SK-N-SH (cell line): ENCODE measurements at regions not wholly inside any gene's neighbourhood (a gene's known extent, or its start where the extent isn't known, plus 50 kb on each side); places are given as distances from the start of the nearest gene placed in this dataset.

Source experiments
- CTCF ChIA-PET: fragments of 300-600, 350-600 bp; formaldehyde crosslinking; extraction: SDS; loops from one replicate; lab custom pipeline; 2021; lab: Yijun Ruan, JAX
- POLR2A ChIA-PET: fragments of 350-600 bp; sonication (Branson Sonifier 250); formaldehyde crosslinking; extraction: SDS; loops from one replicate; lab custom pipeline; 2020; ENCODE audit warnings: antibody characterized with exemption, inconsistent platforms; lab: Yijun Ruan, JAX
- DNase-seq: peaks from one replicate; pipeline ENCODE4 v3.0.0; 2012
- H2AFZ ChIP-seq: fragments of 200-600 bp; sonication (generic); 2 replicates; pipeline ENCODE4 v1.8.1; 2016; ENCODE audit warnings: antibody characterized with exemption, mild to moderate bottlenecking, low read depth
- H3F3A ChIP-seq: fragments of 200-600 bp; sonication (generic); replicated peaks from 2 replicates; pipeline ENCODE3; 2016; ENCODE audit warnings: antibody characterized with exemption, mild to moderate bottlenecking; ENCODE audit not compliant: insufficient read depth
- H3K27ac ChIP-seq, 2 experiments: fragments of 200-500 bp in 1 of 2; fragments of 200-600 bp in 1 of 2; sonication (Bioruptor generic) in 1 of 2; sonication (generic), shearing (Covaris generic) in 1 of 2; 2 replicates each; pipeline versions ENCODE4 v1.5.1 to v1.6.1; 2014 to 2016; ENCODE audit warnings: low read depth in 2 of 2, inconsistent platforms in 1 of 2, low read length in 1 of 2, mild to moderate bottlenecking in 1 of 2, mixed read lengths in 1 of 2
- H3K27me3 ChIP-seq: fragments of 200-600 bp; sonication (generic), shearing (Covaris generic); 2 replicates; pipeline ENCODE4 v1.6.1; 2016; ENCODE audit warnings: mixed run types; ENCODE audit not compliant: insufficient read depth
- H3K36me3 ChIP-seq, 2 experiments: fragments of 200-500 bp in 1 of 2; fragments of 200-600 bp in 1 of 2; sonication (Bioruptor generic) in 1 of 2; sonication (generic) in 1 of 2; replicated peaks in 1 of 2; 2 replicates each; pipeline versions ENCODE3 to v1.5.1; 2014 to 2016; ENCODE audit warnings: low read length in 1 of 2, mild to moderate bottlenecking in 1 of 2; ENCODE audit not compliant: insufficient read depth in 2 of 2, control insufficient read depth in 1 of 2
- H3K4me1 ChIP-seq, 2 experiments: fragments of 200-500 bp in 1 of 2; fragments of 200-600 bp in 1 of 2; sonication (Bioruptor generic) in 1 of 2; sonication (generic), shearing (Covaris generic) in 1 of 2; 2 replicates each; pipeline versions ENCODE4 v1.5.1 to v1.6.1; 2014 to 2016; ENCODE audit warnings: low read depth in 1 of 2, low read length in 1 of 2, mixed run types in 1 of 2; ENCODE audit not compliant: insufficient read depth in 2 of 2, control insufficient read depth in 1 of 2
- H3K4me2 ChIP-seq: fragments of 200-600 bp; sonication (generic), shearing (Covaris generic); 2 replicates; pipeline ENCODE4 v1.6.1; 2017; ENCODE audit warnings: mixed run types
- H3K4me3 ChIP-seq, 2 experiments: fragments of 200-500 bp in 1 of 2; fragments of 200-600 bp in 1 of 2; sonication (Bioruptor generic) in 1 of 2; sonication (generic), shearing (Covaris generic) in 1 of 2; 2 replicates each; pipeline versions ENCODE4 v1.5.1 to v1.8.1; 2014 to 2016; ENCODE audit warnings: low read depth in 2 of 2, inconsistent platforms in 1 of 2, low read length in 1 of 2, mild to moderate bottlenecking in 1 of 2, mixed read lengths in 1 of 2, moderate library complexity in 1 of 2
- H3K79me2 ChIP-seq: fragments of 200-600 bp; sonication (generic); 2 replicates; pipeline ENCODE4 v1.8.1; 2017; ENCODE audit warnings: mild to moderate bottlenecking; ENCODE audit not compliant: insufficient read depth
- H3K9ac ChIP-seq: fragments of 200-600 bp; sonication (generic); 2 replicates; pipeline ENCODE4 v1.6.1; 2017; ENCODE audit warnings: mixed run types
- H3K9me2 ChIP-seq: fragments of 200-600 bp; sonication (generic); 2 replicates; pipeline ENCODE4 v1.6.1; 2017; ENCODE audit warnings: mixed run types
- H3K9me3 ChIP-seq: fragments of 200-600 bp; sonication (generic); 2 replicates; pipeline ENCODE4 v1.6.1; 2017; ENCODE audit warnings: mixed run types, mild to moderate bottlenecking, moderate library complexity
- H4K20me1 ChIP-seq: fragments of 200-600 bp; sonication (generic); 2 replicates; pipeline ENCODE4 v1.6.1; 2017; ENCODE audit warnings: mild to moderate bottlenecking, mixed run types; ENCODE audit not compliant: insufficient read depth
- ELF1 ChIP-seq: IDR thresholded peaks from 2 replicates; pipeline ENCODE4 v1.4.0; 2012
- EP300 ChIP-seq, 2 experiments: IDR thresholded peaks; 2 replicates each; pipeline versions ENCODE4 v1.4.0 to v1.6.1; 2012; ENCODE audit warnings: borderline replicate concordance in 1 of 2, low read depth in 1 of 2, low read length in 1 of 2
- FOXJ3 ChIP-seq: sonication (generic); formaldehyde crosslinking; IDR thresholded peaks from 2 replicates; pipeline ENCODE4 v1.5.1; 2020; ENCODE audit warnings: mild to moderate bottlenecking, missing genetic modification reagents
- FOXM1 ChIP-seq: IDR thresholded peaks from 2 replicates; pipeline ENCODE4 v1.4.0; 2012; ENCODE audit warnings: low read depth, mild to moderate bottlenecking
- GATA2 ChIP-seq: sonication (generic); formaldehyde crosslinking; IDR thresholded peaks from 2 replicates; pipeline ENCODE4 v1.5.0; 2020; ENCODE audit warnings: mild to moderate bottlenecking, missing genetic modification reagents
- JUND ChIP-seq: IDR thresholded peaks from 2 replicates; pipeline ENCODE4 v1.4.0; 2012
- MEF2A ChIP-seq: IDR thresholded peaks from 2 replicates; pipeline ENCODE4 v1.4.0; 2012; ENCODE audit warnings: low read depth, borderline replicate concordance
- NFIC ChIP-seq: IDR thresholded peaks from 2 replicates; pipeline ENCODE4 v1.4.0; 2012; ENCODE audit warnings: borderline replicate concordance
- NRF1 ChIP-seq: IDR thresholded peaks from 2 replicates; pipeline ENCODE4 v1.6.1; 2012; ENCODE audit warnings: low read depth, mild to moderate bottlenecking, low read length
- RFX5 ChIP-seq: IDR thresholded peaks from 2 replicates; pipeline ENCODE4 v1.6.1; 2012; ENCODE audit warnings: mild to moderate bottlenecking, improper control_type of control experiment, low read length
- SIN3A ChIP-seq: IDR thresholded peaks from 2 replicates; pipeline ENCODE4 v1.6.1; 2012; ENCODE audit warnings: low read depth, mild to moderate bottlenecking, low read length, moderate library complexity, borderline replicate concordance
- TAF1 ChIP-seq: IDR thresholded peaks from 2 replicates; pipeline ENCODE4 v1.6.1; 2012; ENCODE audit warnings: low read depth, mild to moderate bottlenecking, low read length, moderate library complexity, borderline replicate concordance
- TCF12 ChIP-seq: IDR thresholded peaks from 2 replicates; pipeline ENCODE4 v1.4.0; 2012
- TEAD4 ChIP-seq: IDR thresholded peaks from 2 replicates; pipeline ENCODE4 v1.4.0; 2012; ENCODE audit warnings: mild to moderate bottlenecking, borderline replicate concordance; ENCODE audit not compliant: insufficient read depth
- YY1 ChIP-seq: IDR thresholded peaks from 2 replicates; pipeline ENCODE4 v1.4.0; 2012; ENCODE audit warnings: low read depth, mild to moderate bottlenecking
- WGBS: methylation state at CpG from one replicate; pipeline ENCODE4 v1.1.6; 2017; ENCODE audit warnings: low lambda C conversion rate; 5-methylcytosine and 5-hydroxymethylcytosine counted together
- TF ChIP-seq, protein P1 (sequence below): IDR thresholded peaks from 2 replicates; pipeline ENCODE4 v1.6.1; 2012; ENCODE audit warnings: mild to moderate bottlenecking, low read depth, low read length, moderate library complexity
- TF ChIP-seq, protein P2 (sequence below): IDR thresholded peaks from 2 replicates; pipeline ENCODE4 v1.4.0; 2012; ENCODE audit warnings: low read depth, borderline replicate concordance
- TF ChIP-seq, protein P3 (sequence below): fragments of 150-350 bp; IDR thresholded peaks from 2 replicates; pipeline ENCODE4 v1.6.1; 2016; ENCODE audit warnings: mild to moderate bottlenecking, low read depth, low read length
- TF ChIP-seq, protein P4 (sequence below): fragments of 150-350 bp; IDR thresholded peaks from 2 replicates; pipeline ENCODE4 v1.6.1; 2017; ENCODE audit warnings: antibody characterized with exemption, low read length, low read depth, borderline replicate concordance
- TF ChIP-seq, protein P5 (sequence below): fragments of 200-600 bp; sonication (generic); IDR thresholded peaks from 2 replicates; pipeline ENCODE4 v1.6.1; 2017; ENCODE audit warnings: antibody characterized with exemption, mild to moderate bottlenecking, moderate library complexity

DNA sequence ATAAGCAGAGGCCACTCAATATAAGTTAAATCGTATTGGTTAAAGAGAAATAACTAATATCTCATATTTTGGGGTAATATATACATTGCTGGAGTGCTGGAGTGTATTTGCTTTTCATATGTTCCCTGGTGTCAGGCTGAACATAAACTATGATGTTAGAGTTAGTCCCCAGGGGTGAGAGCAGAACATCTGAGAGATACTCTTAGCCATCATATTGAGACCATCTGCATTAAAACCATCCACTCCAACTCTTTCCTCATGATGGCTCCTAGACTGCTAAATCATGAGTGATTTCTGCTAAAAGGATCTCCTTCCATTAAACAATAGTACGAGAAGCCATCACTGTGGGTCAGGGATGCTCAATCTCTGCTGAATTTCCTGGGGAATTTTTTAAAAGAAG is 436.2 kb downstream of the DTWD2 start:
- Histone ChIP-seq H3K4me1 (no peaks in the 10 kb centered on the region), H3K4me3 (no peak overlapping the region), H3K36me3 (no peaks in the 10 kb centered on the region), H3F3A (no peaks in the 10 kb centered on the region), H3K27me3 (no peaks in the 10 kb centered on the region), H3K9ac (no peak overlapping the region), H3K27ac (no peak overlapping the region), H3K9me2 (no peaks in the 10 kb centered on the region), H4K20me1 (no peaks in the 10 kb centered on the region), H2AFZ (no peak overlapping the region)
- CTCF ChIA-PET = no interaction called here
- POLR2A ChIA-PET = no interaction called here
- TF ChIP-seq RFX5 (no peak), GATA2 (CRISPR knock-in tag) (no peak), SIN3A (no peak), YY1 (no peak), FOXM1 (no peak), JUND (no peak), NRF1 (no peak), EP300 (IDR thresholded peaks at IDR 0.05; ENCODE audit: borderline replicate concordance in 1 of 2, low read depth in 1 of 2, low read length in 1 of 2) (no peak), NFIC (no peak), TEAD4 (no peak), TAF1 (no peak), FOXJ3 (CRISPR knock-in tag) (no peak), MEF2A (no peak), TCF12 (no peak), ELF1 (no peak)
- TF ChIP-seq, protein P1, sequence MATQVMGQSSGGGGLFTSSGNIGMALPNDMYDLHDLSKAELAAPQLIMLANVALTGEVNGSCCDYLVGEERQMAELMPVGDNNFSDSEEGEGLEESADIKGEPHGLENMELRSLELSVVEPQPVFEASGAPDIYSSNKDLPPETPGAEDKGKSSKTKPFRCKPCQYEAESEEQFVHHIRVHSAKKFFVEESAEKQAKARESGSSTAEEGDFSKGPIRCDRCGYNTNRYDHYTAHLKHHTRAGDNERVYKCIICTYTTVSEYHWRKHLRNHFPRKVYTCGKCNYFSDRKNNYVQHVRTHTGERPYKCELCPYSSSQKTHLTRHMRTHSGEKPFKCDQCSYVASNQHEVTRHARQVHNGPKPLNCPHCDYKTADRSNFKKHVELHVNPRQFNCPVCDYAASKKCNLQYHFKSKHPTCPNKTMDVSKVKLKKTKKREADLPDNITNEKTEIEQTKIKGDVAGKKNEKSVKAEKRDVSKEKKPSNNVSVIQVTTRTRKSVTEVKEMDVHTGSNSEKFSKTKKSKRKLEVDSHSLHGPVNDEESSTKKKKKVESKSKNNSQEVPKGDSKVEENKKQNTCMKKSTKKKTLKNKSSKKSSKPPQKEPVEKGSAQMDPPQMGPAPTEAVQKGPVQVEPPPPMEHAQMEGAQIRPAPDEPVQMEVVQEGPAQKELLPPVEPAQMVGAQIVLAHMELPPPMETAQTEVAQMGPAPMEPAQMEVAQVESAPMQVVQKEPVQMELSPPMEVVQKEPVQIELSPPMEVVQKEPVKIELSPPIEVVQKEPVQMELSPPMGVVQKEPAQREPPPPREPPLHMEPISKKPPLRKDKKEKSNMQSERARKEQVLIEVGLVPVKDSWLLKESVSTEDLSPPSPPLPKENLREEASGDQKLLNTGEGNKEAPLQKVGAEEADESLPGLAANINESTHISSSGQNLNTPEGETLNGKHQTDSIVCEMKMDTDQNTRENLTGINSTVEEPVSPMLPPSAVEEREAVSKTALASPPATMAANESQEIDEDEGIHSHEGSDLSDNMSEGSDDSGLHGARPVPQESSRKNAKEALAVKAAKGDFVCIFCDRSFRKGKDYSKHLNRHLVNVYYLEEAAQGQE = no peak
- TF ChIP-seq, protein P2, sequence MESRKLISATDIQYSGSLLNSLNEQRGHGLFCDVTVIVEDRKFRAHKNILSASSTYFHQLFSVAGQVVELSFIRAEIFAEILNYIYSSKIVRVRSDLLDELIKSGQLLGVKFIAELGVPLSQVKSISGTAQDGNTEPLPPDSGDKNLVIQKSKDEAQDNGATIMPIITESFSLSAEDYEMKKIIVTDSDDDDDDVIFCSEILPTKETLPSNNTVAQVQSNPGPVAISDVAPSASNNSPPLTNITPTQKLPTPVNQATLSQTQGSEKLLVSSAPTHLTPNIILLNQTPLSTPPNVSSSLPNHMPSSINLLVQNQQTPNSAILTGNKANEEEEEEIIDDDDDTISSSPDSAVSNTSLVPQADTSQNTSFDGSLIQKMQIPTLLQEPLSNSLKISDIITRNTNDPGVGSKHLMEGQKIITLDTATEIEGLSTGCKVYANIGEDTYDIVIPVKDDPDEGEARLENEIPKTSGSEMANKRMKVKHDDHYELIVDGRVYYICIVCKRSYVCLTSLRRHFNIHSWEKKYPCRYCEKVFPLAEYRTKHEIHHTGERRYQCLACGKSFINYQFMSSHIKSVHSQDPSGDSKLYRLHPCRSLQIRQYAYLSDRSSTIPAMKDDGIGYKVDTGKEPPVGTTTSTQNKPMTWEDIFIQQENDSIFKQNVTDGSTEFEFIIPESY = no peak
- TF ChIP-seq, protein P3, sequence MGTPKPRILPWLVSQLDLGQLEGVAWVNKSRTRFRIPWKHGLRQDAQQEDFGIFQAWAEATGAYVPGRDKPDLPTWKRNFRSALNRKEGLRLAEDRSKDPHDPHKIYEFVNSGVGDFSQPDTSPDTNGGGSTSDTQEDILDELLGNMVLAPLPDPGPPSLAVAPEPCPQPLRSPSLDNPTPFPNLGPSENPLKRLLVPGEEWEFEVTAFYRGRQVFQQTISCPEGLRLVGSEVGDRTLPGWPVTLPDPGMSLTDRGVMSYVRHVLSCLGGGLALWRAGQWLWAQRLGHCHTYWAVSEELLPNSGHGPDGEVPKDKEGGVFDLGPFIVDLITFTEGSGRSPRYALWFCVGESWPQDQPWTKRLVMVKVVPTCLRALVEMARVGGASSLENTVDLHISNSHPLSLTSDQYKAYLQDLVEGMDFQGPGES = no peak
- TF ChIP-seq, protein P4, sequence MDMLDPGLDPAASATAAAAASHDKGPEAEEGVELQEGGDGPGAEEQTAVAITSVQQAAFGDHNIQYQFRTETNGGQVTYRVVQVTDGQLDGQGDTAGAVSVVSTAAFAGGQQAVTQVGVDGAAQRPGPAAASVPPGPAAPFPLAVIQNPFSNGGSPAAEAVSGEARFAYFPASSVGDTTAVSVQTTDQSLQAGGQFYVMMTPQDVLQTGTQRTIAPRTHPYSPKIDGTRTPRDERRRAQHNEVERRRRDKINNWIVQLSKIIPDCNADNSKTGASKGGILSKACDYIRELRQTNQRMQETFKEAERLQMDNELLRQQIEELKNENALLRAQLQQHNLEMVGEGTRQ = no peak
- TF ChIP-seq, protein P5, sequence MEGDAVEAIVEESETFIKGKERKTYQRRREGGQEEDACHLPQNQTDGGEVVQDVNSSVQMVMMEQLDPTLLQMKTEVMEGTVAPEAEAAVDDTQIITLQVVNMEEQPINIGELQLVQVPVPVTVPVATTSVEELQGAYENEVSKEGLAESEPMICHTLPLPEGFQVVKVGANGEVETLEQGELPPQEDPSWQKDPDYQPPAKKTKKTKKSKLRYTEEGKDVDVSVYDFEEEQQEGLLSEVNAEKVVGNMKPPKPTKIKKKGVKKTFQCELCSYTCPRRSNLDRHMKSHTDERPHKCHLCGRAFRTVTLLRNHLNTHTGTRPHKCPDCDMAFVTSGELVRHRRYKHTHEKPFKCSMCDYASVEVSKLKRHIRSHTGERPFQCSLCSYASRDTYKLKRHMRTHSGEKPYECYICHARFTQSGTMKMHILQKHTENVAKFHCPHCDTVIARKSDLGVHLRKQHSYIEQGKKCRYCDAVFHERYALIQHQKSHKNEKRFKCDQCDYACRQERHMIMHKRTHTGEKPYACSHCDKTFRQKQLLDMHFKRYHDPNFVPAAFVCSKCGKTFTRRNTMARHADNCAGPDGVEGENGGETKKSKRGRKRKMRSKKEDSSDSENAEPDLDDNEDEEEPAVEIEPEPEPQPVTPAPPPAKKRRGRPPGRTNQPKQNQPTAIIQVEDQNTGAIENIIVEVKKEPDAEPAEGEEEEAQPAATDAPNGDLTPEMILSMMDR = no peak
- TF ChIP-seq, all 33 proteins: peak for 0
- Histone ChIP-seq H3K79me2 (no peaks in the 10 kb centered on the region), H3K4me2 (no peak overlapping the region), H3K9me3 (no peaks in the 10 kb centered on the region)
- no peak for DNase-seq
- 8% methylated on average over 2 of the region's 2 CpGs for WGBS
